Gastroesophageal sphincter (tissue), 3 donors: ENCODE measurements at regions not wholly inside any gene's neighbourhood (a gene's known extent, or its start where the extent isn't known, plus 50 kb on each side); places are given as distances from the start of the nearest gene placed in this dataset.

Experiments used
- CTCF ChIP-seq, 4 experiments: fragments of 200-600 bp in 2 of 4; fragments of 450-650 bp in 2 of 4; sonication (generic) in 1 of 4; IDR thresholded peaks; one replicate each; pipeline ENCODE4 v1.5.1; 2017 to 2019; ENCODE audit warnings: antibody characterized with exemption in 4 of 4, mild to moderate bottlenecking in 2 of 4, moderate library complexity in 2 of 4
- POLR2A ChIP-seq, 2 donors: fragments of 450-650 bp; IDR thresholded peaks; one replicate each; pipeline ENCODE4 v1.6.1; 2017; ENCODE audit warnings: antibody characterized with exemption in 2 of 2, mild to moderate bottlenecking in 2 of 2, moderate library complexity in 1 of 2
- POLR2AphosphoS5 ChIP-seq: sonication (generic); formaldehyde crosslinking; IDR thresholded peaks from one replicate; pipeline ENCODE4 v1.6.1; 2017; ENCODE audit warnings: antibody characterized with exemption

GRCh38 chr3:35422101-35422500 is 217.2 kb upstream of the ARPP21 start:
- TF ChIP-seq CTCF (IDR thresholded peaks at IDR 0.05) (no peak), POLR2A (IDR thresholded peaks at IDR 0.05) (no peak), POLR2AphosphoS5 (no peak)
